MM.1S (cell line): ENCODE measurements at regions not wholly inside any gene's neighbourhood (a gene's known extent, or its start where the extent isn't known, plus 50 kb on each side); places are given as distances from the start of the nearest gene placed in this dataset.

ENCODE experiments used
- DNase-seq: peaks from one replicate; pipeline ENCODE4 v3.0.0-alpha.2; 2015
- H2AFZ ChIP-seq: fragments of 300-600 bp; sonication (generic); 2 replicates; pipeline ENCODE4 v1.6.0; 2016; ENCODE audit warnings: antibody characterized with exemption, low read length
- H3F3A ChIP-seq: fragments of 300-600 bp; sonication (generic); 2 replicates; pipeline ENCODE4 v1.6.1; 2016; ENCODE audit warnings: mild to moderate bottlenecking, antibody characterized with exemption, low read length, moderate library complexity, mixed read lengths; ENCODE audit not compliant: insufficient read depth
- H3K27ac ChIP-seq: fragments of 300-600 bp; sonication (generic); 2 replicates; pipeline ENCODE4 v1.5.1; 2016; ENCODE audit warnings: mild to moderate bottlenecking, low read length
- H3K27me3 ChIP-seq: fragments of 300-600 bp; sonication (generic); replicated peaks from 2 replicates; pipeline ENCODE4 v1.6.0; 2016; ENCODE audit warnings: low read length; ENCODE audit not compliant: insufficient read depth
- H3K36me3 ChIP-seq: fragments of 300-600 bp; sonication (generic); replicated peaks from 2 replicates; pipeline ENCODE4 v1.6.1; 2016; ENCODE audit warnings: mild to moderate bottlenecking, low read length, mixed read lengths; ENCODE audit not compliant: insufficient read depth
- H3K4me1 ChIP-seq: fragments of 300-600 bp; sonication (generic); 2 replicates; pipeline ENCODE4 v1.6.1; 2016; ENCODE audit warnings: low read length, mixed read lengths
- H3K4me2 ChIP-seq: fragments of 300-600 bp; sonication (generic); 2 replicates; pipeline ENCODE4 v1.6.0; 2016; ENCODE audit warnings: low read depth, low read length
- H3K4me3 ChIP-seq: fragments of 300-600 bp; sonication (generic); 2 replicates; pipeline ENCODE4 v1.5.1; 2016; ENCODE audit warnings: low read length, mixed read lengths
- H3K79me2 ChIP-seq: fragments of 300-600 bp; sonication (generic); 2 replicates; pipeline ENCODE4 v1.6.1; 2016; ENCODE audit warnings: mixed run types, low read length, mixed read lengths
- H3K9ac ChIP-seq: fragments of 300-600 bp; sonication (generic); 2 replicates; pipeline ENCODE4 v1.6.1; 2016; ENCODE audit warnings: low read length, mixed read lengths
- H3K9me2 ChIP-seq: fragments of 300-600 bp; sonication (generic); replicated peaks from 2 replicates; pipeline ENCODE4 v1.6.1; 2016; ENCODE audit warnings: mild to moderate bottlenecking, low read length, mixed read lengths; ENCODE audit not compliant: insufficient read depth
- H3K9me3 ChIP-seq: fragments of 300-600 bp; sonication (generic); replicated peaks from 2 replicates; pipeline ENCODE4 v1.6.1; 2016; ENCODE audit warnings: mild to moderate bottlenecking, low read length, mixed read lengths; ENCODE audit not compliant: insufficient read depth
- H4K20me1 ChIP-seq: fragments of 300-600 bp; sonication (generic); 2 replicates; pipeline ENCODE4 v1.6.1; 2016; ENCODE audit warnings: mild to moderate bottlenecking, low read length, moderate library complexity, mixed read lengths; ENCODE audit not compliant: insufficient read depth
- CTCF ChIP-seq: fragments of 300-600 bp; sonication (generic); IDR thresholded peaks from 2 replicates; pipeline ENCODE4 v1.5.1; 2016; ENCODE audit warnings: antibody characterized with exemption, low read length, mixed read lengths
- EZH2 ChIP-seq: fragments of 300-600 bp; sonication (generic); optimal IDR thresholded peaks from 2 replicates; pipeline ENCODE3; 2017; ENCODE audit warnings: low read depth, mild to moderate bottlenecking, antibody characterized with exemption, low read length, mixed read lengths
- EZH2phosphoT487 ChIP-seq: fragments of 300-600 bp; sonication (generic); IDR thresholded peaks from 2 replicates; pipeline ENCODE4 v1.6.1; 2018; ENCODE audit warnings: antibody characterized with exemption, low read length

GRCh38 chr6:26199057-26199772, 112.0 kb downstream of the HFE start:
- peaks cover 62% of the 10 kb centered on the region for H3F3A ChIP-seq

GRCh38 chr6:26199773-26200764, 112.8 kb downstream of the HFE start:
- peak; percentile 74 for DNase-seq
- H3K79me2 ChIP-seq, result peaks cover 6% of the 10 kb centered on the region; the same call in 1 of the 2 replicates
- no peaks in the 10 kb centered on the region for H4K20me1 ChIP-seq
- no peaks in the 10 kb centered on the region for H3K36me3 ChIP-seq
- H3F3A ChIP-seq, result peaks cover 63% of the 10 kb centered on the region
- H3K4me2 ChIP-seq, result peak overlapping the region; percentile 72
- peak overlapping the region; percentile 61 for H3K9ac ChIP-seq
- H3K27me3 ChIP-seq, result no peaks in the 10 kb centered on the region
- peak overlapping the region; percentile 90 for H3K27ac ChIP-seq
- H3K4me1 ChIP-seq, result peaks cover 5% of the 10 kb centered on the region
- H2AFZ ChIP-seq, result 0 out of 2 replicates have a peak overlapping the region, but pooled peaks have one; percentile 0
- no peaks in the 10 kb centered on the region for H3K9me2 ChIP-seq
- H3K4me3 ChIP-seq, result peak overlapping the region; percentile 59
- no peak for TF ChIP-seq EZH2phosphoT487
- no peak for TF ChIP-seq CTCF
- H3K9me3 ChIP-seq, result no peaks in the 10 kb centered on the region

More at GRCh38 chr6:26199057-26199772, 112.0 kb downstream of the HFE start:
- no peaks in the 10 kb centered on the region for H3K27me3 ChIP-seq
- no peaks in the 10 kb centered on the region for H3K9me3 ChIP-seq
- no peak overlapping the region for H2AFZ ChIP-seq
- H3K4me2 ChIP-seq, result peak overlapping the region; percentile 72
- H3K36me3 ChIP-seq, result no peaks in the 10 kb centered on the region
- H3K9me2 ChIP-seq, result no peaks in the 10 kb centered on the region
- peaks cover 6% of the 10 kb centered on the region; the same call in 1 of the 2 replicates for H3K79me2 ChIP-seq
- peak; percentile 94 for DNase-seq
- peak overlapping the region; percentile 98 for H3K9ac ChIP-seq
- no peaks in the 10 kb centered on the region for H4K20me1 ChIP-seq
- H3K27ac ChIP-seq, result peak overlapping the region; percentile 90
- H3K4me3 ChIP-seq, result peak overlapping the region; percentile 87
- TF ChIP-seq CTCF (no peak), EZH2 (no peak), EZH2phosphoT487 (no peak)
- peaks cover 5% of the 10 kb centered on the region for H3K4me1 ChIP-seq

- peaks cover 6% of the 10 kb centered on the region; the same call in 1 of the 2 replicates for H3K79me2 ChIP-seq
- peaks cover 5% of the 10 kb centered on the region for H3K4me1 ChIP-seq
- H3K27ac ChIP-seq, result peak overlapping the region; percentile 9; the same call in 1 of the 2 replicates
- no peaks in the 10 kb centered on the region for H3K27me3 ChIP-seq
- no peak overlapping the region for H3K9ac ChIP-seq
- peaks cover 63% of the 10 kb centered on the region for H3F3A ChIP-seq
- DNase-seq, result no peak
- no peaks in the 10 kb centered on the region for H4K20me1 ChIP-seq
- no peaks in the 10 kb centered on the region for H3K36me3 ChIP-seq
- no peaks in the 10 kb centered on the region for H3K9me3 ChIP-seq
- no peak overlapping the region for H3K4me3 ChIP-seq
- H3K9me2 ChIP-seq, result no peaks in the 10 kb centered on the region
- H3K4me2 ChIP-seq, result no peak overlapping the region
- no peak overlapping the region for H2AFZ ChIP-seq
- TF ChIP-seq EZH2phosphoT487 (no peak), CTCF (no peak), EZH2 (no peak)
Measured at GRCh38 chr6:26200918-26201721, 113.9 kb downstream of the HFE start.
